HepG2 (cell line): ENCODE measurements at regions not wholly inside any gene's neighbourhood (a gene's known extent, or its start where the extent isn't known, plus 50 kb on each side); places are given as distances from the start of the nearest gene placed in this dataset.

Source experiments
- ATAC-seq: fragments of 200-7000 bp; cut with Tn5 transposase; 3 replicates; pipeline ENCODE4 v1.9.1; 2020; ENCODE audit warnings: mild to moderate bottlenecking, moderate library complexity
- BruUV-seq: library from RNA; stranded (reverse); fragments of 400-500 nt; replicated peaks from 2 replicates; lab custom pipeline; 2021; lab: Mats Ljungman, UMichigan
- CTCF ChIA-PET: fragments of 300-600 bp; formaldehyde crosslinking; extraction: SDS; loops from one replicate; lab custom pipeline; 2021; ENCODE audit warnings: low total read pairs, inconsistent platforms, low intra/inter-chr PET ratio; lab: Yijun Ruan, JAX
- POLR2A ChIA-PET: fragments of 350-600 bp; sonication (Branson Sonifier 250); formaldehyde crosslinking; loops from one replicate; lab custom pipeline; 2020; ENCODE audit warnings: antibody characterized with exemption, inconsistent platforms; lab: Yijun Ruan, JAX
- DNase-seq: peaks from one replicate; pipeline ENCODE4 v3.0.0-alpha.2; 2015; ENCODE audit warnings: low spot score
- FAIRE-seq: peaks from 3 replicates; lab custom pipeline; 2011; peaks lifted over from hg19 to GRCh38; lab: Jason Lieb, UNC
- H2AFZ ChIP-seq: one replicate; pipeline ENCODE4 v1.6.1; 2011; ENCODE audit warnings: low read length, inconsistent platforms
- H3K27ac ChIP-seq: fragments of 300-600 bp; 3 replicates; pipeline ENCODE4 v1.8.0; 2011; ENCODE audit warnings: mixed run types, mild to moderate bottlenecking, mixed read lengths, low read length, inconsistent platforms; ENCODE audit not compliant: insufficient read depth; ENCODE audit errors: extremely low read length
- H3K27me3 ChIP-seq, 2 experiments: fragments of 200-600 bp in 1 of 2; 2 replicates in 1 of 2; 3 replicates in 1 of 2; pipeline versions ENCODE4 v1.6.0 to v1.8.0; 2011; ENCODE audit warnings: low read length in 2 of 2, mild to moderate bottlenecking in 2 of 2, moderate library complexity in 2 of 2, inconsistent platforms in 1 of 2; ENCODE audit not compliant: insufficient read depth in 2 of 2, control insufficient read depth in 1 of 2
- H3K36me3 ChIP-seq, 2 experiments: fragments of 200-600 bp in 1 of 2; replicated peaks in 1 of 2; 2 replicates in 1 of 2; 3 replicates in 1 of 2; pipeline versions ENCODE4 v1.5.1 to v1.8.0; 2011; ENCODE audit warnings: low read length in 2 of 2, inconsistent platforms in 1 of 2; ENCODE audit not compliant: insufficient read depth in 2 of 2, control insufficient read depth in 1 of 2
- H3K4me1 ChIP-seq: 2 replicates; pipeline ENCODE4 v1.5.1; 2012; ENCODE audit warnings: low read length, inconsistent platforms; ENCODE audit not compliant: insufficient read depth
- H3K4me2 ChIP-seq: 2 replicates; pipeline ENCODE4 v1.6.0; 2011; ENCODE audit warnings: low read depth, low read length, inconsistent platforms
- H3K4me3 ChIP-seq, 3 experiments: fragments of 200-600 bp in 1 of 3; sonication (generic), shearing (Covaris generic) in 1 of 3; replicated peaks in 1 of 3; 2 replicates each; pipeline ENCODE4 v1.5.1; 2011 to 2016; ENCODE audit warnings: low read length in 3 of 3, inconsistent platforms in 2 of 3, low read depth in 2 of 3, mild to moderate bottlenecking in 2 of 3, control low read depth in 1 of 3, mixed read lengths in 1 of 3; ENCODE audit not compliant: insufficient read depth in 1 of 3
- H3K79me2 ChIP-seq: one replicate; pipeline ENCODE4 v1.6.1; 2011; ENCODE audit warnings: low read length, inconsistent platforms; ENCODE audit not compliant: insufficient read depth
- H3K9ac ChIP-seq: 2 replicates; pipeline ENCODE4 v1.6.0; 2011; ENCODE audit warnings: mild to moderate bottlenecking, low read depth, low read length, inconsistent platforms; ENCODE audit not compliant: insufficient read depth
- H3K9me3 ChIP-seq: 2 replicates; pipeline ENCODE4 v1.5.1; 2012; ENCODE audit warnings: mild to moderate bottlenecking, low read length
- H4K20me1 ChIP-seq: 2 replicates; pipeline ENCODE4 v1.6.0; 2011; ENCODE audit warnings: inconsistent platforms, mild to moderate bottlenecking, low read length, moderate library complexity; ENCODE audit not compliant: insufficient read depth
- ATF3 ChIP-seq: sonication (generic); formaldehyde crosslinking; IDR thresholded peaks from 2 replicates; pipeline ENCODE4 v1.4.0; 2020; ENCODE audit warnings: missing genetic modification reagents
- CEBPB ChIP-seq: IDR thresholded peaks from 2 replicates; pipeline ENCODE4 v1.6.1; 2011; ENCODE audit warnings: low read depth, low read length, improper control_type of control experiment, borderline replicate concordance
- ERF ChIP-seq: IDR thresholded peaks from 2 replicates; pipeline ENCODE4 v1.6.1; 2018; ENCODE audit warnings: missing biosample characterization, missing genetic modification reagents
- GLI4 ChIP-seq: sonication (generic); formaldehyde crosslinking; IDR thresholded peaks from 2 replicates; pipeline ENCODE4 v1.5.1; 2020; ENCODE audit warnings: missing genetic modification reagents, mild to moderate bottlenecking, moderate library complexity, borderline replicate concordance
- HMG20B ChIP-seq: conservative IDR thresholded peaks from 2 replicates; pipeline ENCODE4 v1.6.1; 2016; ENCODE audit warnings: missing genetic modification reagents, missing compliant biosample characterization
- HOXD1 ChIP-seq: sonication (generic); formaldehyde crosslinking; IDR thresholded peaks from 2 replicates; pipeline ENCODE4 v1.5.0; 2020; ENCODE audit warnings: missing genetic modification reagents
- JUNB ChIP-seq: sonication (generic); formaldehyde crosslinking; IDR thresholded peaks from 2 replicates; pipeline ENCODE4 v1.8.0; 2022; ENCODE audit warnings: missing genetic modification reagents, mild to moderate bottlenecking, borderline replicate concordance
- KDM4B ChIP-seq: sonication (generic); formaldehyde crosslinking; IDR thresholded peaks from 2 replicates; pipeline ENCODE4 v1.4.0; 2020; ENCODE audit warnings: missing genetic modification reagents
- RFX1 ChIP-seq: fragments of 450-650 bp; IDR thresholded peaks from 2 replicates; pipeline ENCODE4 v1.6.1; 2017
- SMARCC2 ChIP-seq: fragments of 450-650 bp; IDR thresholded peaks from 2 replicates; pipeline ENCODE4 v1.6.1; 2017; ENCODE audit warnings: antibody characterized with exemption, mild to moderate bottlenecking
- SP4 ChIP-seq: sonication (generic); formaldehyde crosslinking; IDR thresholded peaks from 2 replicates; pipeline ENCODE4 v1.8.1; 2023; ENCODE audit warnings: mild to moderate bottlenecking, missing genetic modification reagents
- USF2 ChIP-seq, 2 experiments: sonication (generic) in 1 of 2; formaldehyde crosslinking in 1 of 2; IDR thresholded peaks; 2 replicates each; pipeline versions ENCODE4 v1.5.1 to v1.6.1; 2011 to 2020; ENCODE audit warnings: borderline replicate concordance in 1 of 2, low read depth in 1 of 2, low read length in 1 of 2, mild to moderate bottlenecking in 1 of 2, missing genetic modification reagents in 1 of 2, moderate library complexity in 1 of 2
- ZNF12 ChIP-seq: sonication (generic); formaldehyde crosslinking; IDR thresholded peaks from 2 replicates; pipeline ENCODE4 v1.5.0; 2020; ENCODE audit warnings: missing genetic modification reagents
- ZNF292 ChIP-seq: sonication (generic); formaldehyde crosslinking; IDR thresholded peaks from 2 replicates; pipeline ENCODE4 v1.8.1; 2022; ENCODE audit warnings: mild to moderate bottlenecking, low read depth, missing genetic modification reagents, borderline replicate concordance
- ZNF598 ChIP-seq: sonication (generic); formaldehyde crosslinking; IDR thresholded peaks from 2 replicates; pipeline ENCODE4 v1.5.1; 2020; ENCODE audit warnings: mild to moderate bottlenecking, missing genetic modification reagents, borderline replicate concordance
- WGBS: methylation state at CpG from one replicate; pipeline ENCODE4 v1.1.6; 2017; ENCODE audit warnings: low lambda C conversion rate; 5-methylcytosine and 5-hydroxymethylcytosine counted together
- in situ Hi-C: cut with HindIII; loops from 2 replicates; pipeline ENCODE4 v1.10.0; 2017; ENCODE audit warnings: low pct_unique_long_range_greater_than_20kb; ENCODE audit not compliant: extremely low pct_ligation_motif_present
- intact Hi-C: fragments of 100-400 bp; cut with micrococcal nuclease; formaldehyde crosslinking; loops from one replicate; pipeline ENCODE4 v1.10.0; 2022; ENCODE audit not compliant: unreplicated experiment
- TF ChIP-seq, protein P1 (sequence below): sonication (generic); formaldehyde crosslinking; IDR thresholded peaks from 2 replicates; pipeline ENCODE4 v1.5.1; 2020; ENCODE audit warnings: mild to moderate bottlenecking, missing genetic modification reagents, moderate library complexity

- DNase-seq (no peak), FAIRE-seq (no peak), ATAC-seq (no peak)
- intact Hi-C loops (no loop called here), in situ Hi-C loops (no loop called here)
- BruUV-seq = no TSS peak
- Histone ChIP-seq H3K9me3 (no peaks in the 10 kb centered on the region), H3K27ac (no peak overlapping the region), H3K4me1 (no peaks in the 10 kb centered on the region), H3K4me2 (no peak overlapping the region), H3K4me3 (no peak overlapping the region), H3K79me2 (no peaks in the 10 kb centered on the region), H3K36me3 (no peaks in the 10 kb centered on the region), H3K27me3 (peaks cover 0 to 10% of the 10 kb centered on the region in 2 experiments; a peak in 2 of 5 replicates), H2AFZ (no peak overlapping the region), H3K9ac (no peak overlapping the region), H4K20me1 (no peaks in the 10 kb centered on the region)
- 80% methylated on average over 2 of the region's 2 CpGs for WGBS
- ChIA-PET CTCF (no interaction called here), POLR2A (no interaction called here)
- TF ChIP-seq SP4 (CRISPR knock-in tag) (no peak), ZNF598 (CRISPR knock-in tag) (no peak), RFX1 (no peak), ZNF292 (no peak), HOXD1 (CRISPR knock-in tag) (no peak), GLI4 (CRISPR knock-in tag) (no peak), ZNF12 (no peak), CEBPB (no peak), SMARCC2 (no peak), USF2 (IDR thresholded peaks at IDR 0.05; ENCODE audit: low read depth, low read length) (no peak), USF2 (CRISPR knock-in tag; IDR thresholded peaks at IDR 0.05; ENCODE audit: borderline replicate concordance) (no peak), ATF3 (CRISPR knock-in tag) (no peak), HMG20B (CRISPR knock-in tag) (no peak), KDM4B (CRISPR knock-in tag) (no peak), JUNB (CRISPR knock-in tag) (no peak), ERF (CRISPR knock-in tag) (no peak)
- TF ChIP-seq, protein P1, sequence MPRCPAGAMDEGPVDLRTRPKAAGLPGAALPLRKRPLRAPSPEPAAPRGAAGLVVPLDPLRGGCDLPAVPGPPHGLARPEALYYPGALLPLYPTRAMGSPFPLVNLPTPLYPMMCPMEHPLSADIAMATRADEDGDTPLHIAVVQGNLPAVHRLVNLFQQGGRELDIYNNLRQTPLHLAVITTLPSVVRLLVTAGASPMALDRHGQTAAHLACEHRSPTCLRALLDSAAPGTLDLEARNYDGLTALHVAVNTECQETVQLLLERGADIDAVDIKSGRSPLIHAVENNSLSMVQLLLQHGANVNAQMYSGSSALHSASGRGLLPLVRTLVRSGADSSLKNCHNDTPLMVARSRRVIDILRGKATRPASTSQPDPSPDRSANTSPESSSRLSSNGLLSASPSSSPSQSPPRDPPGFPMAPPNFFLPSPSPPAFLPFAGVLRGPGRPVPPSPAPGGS (CRISPR knock-in tag) = no peak
These were observed 241.4 kb downstream of the TTC8 start for GRCh38 chr14:89065879-89066278.
